Midbrain (tissue), 1 donor: ENCODE measurements at regions not wholly inside any gene's neighbourhood (a gene's known extent, or its start where the extent isn't known, plus 50 kb on each side); places are given as distances from the start of the nearest gene placed in this dataset.

Source experiments
- DNase-seq: peaks from one replicate; lab custom pipeline; 2025; lab: John Stamatoyannopoulos, UW

DNA sequence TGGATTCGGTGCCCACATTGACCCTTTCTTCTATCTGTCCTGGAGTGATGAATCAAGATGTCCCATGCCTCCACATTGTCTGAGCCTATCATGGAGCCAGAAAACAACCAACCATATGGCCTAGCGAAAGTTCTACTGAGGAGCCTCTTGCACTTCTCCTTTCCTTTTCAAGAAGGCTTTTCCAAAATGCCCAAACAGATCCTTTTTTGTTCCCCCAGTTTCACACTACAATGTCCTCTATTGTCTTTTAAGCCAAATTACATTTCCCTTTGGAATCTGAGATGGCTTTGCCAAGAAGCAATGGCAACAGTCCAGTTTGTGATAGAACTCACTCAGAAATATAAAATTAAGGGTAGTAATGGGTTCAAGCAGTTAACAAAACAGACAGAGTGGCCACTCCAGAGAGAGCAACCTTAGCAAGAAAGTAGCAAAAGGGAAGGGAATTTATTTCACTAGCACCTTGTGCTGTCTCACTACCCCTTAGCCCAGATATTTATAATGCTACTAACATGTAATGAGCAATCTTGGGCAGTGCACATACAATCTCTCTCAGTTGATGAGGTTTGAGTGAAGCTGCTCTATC is 194.6 kb upstream of the PDE1C start:
- DNase-seq: no peak

DNA sequence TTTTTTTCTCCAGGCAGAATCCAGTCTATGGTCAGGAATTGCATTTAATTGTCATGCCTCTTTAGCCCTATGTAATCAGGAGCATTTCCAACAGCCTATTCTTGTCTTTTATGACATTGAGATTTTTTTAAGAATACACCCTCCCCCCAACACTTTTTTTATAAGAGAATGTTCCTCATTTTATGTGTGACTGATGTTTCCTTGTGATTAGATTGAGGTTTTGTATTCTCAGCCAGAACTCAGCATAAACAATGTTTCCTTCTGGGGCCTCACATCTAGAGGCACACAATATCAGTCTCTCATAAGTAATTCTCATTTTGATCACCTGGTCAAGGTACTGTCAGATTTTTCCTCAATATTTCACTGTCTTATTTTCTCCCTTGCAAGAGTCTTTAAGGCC is 193.4 kb upstream of the PDE1C start:
- DNase-seq: no peak

DNA sequence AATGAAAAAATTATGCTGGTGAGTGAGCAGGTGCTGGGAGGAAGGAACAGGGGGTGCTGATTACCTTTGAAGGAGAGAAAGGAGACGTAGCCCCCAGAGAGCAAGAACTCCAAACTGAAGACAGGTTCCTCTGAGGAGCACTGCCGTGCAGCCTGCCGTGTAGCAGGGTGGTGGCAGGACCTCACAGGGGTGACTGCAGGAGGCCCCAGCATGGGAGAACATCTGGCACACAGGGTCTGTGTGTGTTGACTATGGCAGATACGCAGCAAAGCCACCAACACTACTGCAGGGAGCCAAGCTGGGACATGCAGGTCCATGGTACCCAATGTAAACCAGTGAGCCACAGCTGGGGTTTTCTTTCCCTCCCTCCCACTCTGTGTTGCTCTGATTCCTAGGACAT is 192.1 kb upstream of the PDE1C start:
- DNase-seq: no peak

DNA sequence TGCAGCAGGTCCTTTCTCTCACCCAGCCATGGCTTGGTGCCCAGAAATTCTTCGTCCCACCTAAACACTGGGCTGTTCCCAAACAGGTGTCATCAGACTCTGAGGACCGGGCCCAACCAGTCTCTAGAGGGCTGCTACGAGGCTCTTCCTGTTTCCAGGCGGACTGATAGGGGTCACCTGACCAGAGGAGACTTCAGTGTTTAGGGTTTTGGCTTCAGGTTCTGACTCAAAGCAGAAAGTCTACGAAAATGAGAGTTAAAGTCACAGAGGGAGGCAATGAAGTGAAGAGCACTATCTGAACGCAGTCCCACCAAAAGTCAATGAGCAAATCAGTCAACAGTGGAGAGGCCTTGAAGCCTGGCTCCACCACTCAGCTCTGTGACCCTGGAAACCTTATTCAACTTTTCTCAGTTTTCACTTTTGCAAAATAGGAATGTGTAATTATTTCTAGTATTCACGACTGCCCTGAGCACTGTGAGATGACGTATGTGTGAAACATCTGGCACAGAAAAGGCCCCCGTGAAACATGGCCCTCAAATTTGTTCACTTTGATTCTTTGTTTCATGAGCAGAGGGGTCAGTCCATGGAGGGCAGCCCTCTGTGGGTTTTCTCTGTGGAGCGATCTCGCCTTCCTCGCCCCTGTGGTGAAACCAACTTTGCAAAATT is 189.9 kb upstream of the PDE1C start:
- no peak for DNase-seq

DNA sequence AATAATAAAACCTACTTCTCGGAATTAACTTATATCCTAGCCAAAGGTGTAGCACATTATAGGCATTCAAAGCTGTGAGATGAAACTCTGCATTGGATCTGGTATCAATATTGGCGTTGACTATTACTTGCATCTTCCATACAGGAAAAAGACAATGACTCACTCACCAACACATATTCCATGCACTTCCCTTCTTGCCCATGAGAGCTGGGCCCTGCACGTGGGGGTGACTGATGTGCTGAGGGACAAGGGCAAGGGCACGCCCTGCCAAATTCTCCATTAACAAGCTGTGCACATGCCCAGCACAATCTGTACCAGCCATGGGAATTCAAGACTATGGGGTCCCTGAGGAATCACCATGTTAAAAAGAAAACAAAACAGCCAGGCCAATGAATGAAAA is 188.1 kb upstream of the PDE1C start:
- DNase-seq: no peak

DNA sequence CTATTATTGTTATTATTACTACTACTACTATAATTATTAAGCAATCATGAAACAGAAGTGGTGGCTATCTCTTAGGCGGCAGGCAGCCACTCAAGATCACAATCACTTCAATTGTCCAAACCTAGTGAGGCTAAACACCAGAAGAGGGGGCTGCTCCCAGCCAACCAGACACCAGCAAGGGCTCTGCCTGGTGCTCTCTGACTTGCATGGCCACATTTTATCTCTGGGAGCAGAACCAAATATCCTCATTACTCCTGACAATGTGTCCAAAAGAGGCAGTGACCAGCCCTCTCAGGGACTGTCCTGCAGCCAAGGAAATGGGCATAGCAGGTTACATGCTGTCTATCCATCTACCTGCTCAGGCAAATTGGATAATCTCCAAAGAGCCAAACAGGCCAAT is 187.4 kb upstream of the PDE1C start:
- DNase-seq: no peak

DNA sequence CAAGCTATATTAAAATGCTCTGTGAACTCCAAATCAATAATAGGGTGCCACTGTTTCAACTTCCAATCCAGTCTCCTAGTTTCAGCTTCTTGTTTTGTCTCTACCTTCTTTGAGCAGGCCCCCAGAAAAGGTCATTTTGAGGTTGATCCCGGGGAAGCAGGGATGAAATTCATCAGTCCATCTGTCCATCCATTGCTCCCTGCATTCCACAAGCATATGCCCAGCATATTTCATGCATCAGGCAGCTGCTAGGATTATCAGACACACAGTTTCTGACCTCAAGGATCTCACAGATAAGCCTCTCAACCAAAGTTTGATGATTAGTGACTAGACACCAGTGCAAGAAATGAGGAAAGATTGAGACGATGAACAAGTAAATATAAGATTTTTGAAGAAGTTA is 186.6 kb upstream of the PDE1C start:
- no peak for DNase-seq

DNA sequence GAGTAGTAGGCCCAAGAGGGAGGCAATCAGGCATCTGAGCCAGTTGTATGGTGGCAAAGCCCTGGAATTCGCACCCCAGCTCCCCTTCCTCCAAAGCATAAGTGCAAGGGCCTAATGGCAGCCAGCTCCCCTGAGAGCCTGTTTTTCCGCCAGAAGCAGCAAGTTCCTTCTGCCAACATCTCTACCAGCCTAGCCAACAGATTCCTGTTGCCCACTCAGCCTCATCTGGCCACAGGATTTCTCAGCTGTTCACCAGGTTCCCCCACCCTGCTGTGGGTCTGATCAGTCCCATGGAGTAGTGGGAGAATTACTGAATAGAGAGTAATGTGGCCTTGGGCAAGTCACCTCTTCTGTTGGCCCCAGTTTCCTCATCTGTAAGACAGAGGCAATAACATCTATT is 186.2 kb upstream of the PDE1C start:
- no peak for DNase-seq

DNA sequence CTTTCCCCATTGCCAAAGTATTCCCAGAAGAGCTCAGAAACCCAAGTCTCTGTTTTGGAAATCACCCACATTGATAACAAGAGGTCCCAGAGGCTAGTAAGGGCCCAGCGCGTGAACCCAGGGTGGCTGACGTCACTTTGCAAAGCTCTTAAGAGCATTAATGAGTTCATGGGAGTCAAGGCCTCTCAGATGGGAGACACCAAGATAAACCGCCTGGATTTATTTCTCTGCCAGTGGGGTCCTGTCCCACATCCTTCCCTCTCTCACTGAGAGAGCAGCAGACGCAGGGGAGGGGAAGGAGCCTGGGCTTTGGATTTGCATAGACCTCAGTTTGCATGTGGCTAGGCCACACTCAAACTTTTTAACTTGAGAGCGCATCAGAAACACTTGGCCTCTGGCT is 184.8 kb upstream of the PDE1C start:
- no peak for DNase-seq

DNA sequence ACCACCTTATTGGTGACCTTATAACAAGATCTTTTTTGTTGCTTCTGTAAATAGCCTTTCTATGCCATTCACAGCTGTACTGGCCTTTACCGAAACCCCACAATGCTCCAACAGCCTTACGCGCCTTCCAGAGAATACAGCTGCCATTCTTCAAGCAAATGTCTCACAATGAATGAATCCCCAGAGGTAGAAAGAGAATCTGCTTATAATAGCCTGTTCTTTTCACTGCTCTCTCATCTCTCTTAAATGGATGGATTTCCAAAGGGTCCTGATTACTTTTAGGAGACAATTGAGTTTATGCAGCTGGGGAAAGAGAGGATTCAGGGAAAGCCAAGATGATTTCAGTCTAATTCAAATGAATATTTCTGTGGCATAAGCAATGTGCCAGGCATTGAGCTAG is 183.1 kb upstream of the PDE1C start:
- DNase-seq: no peak

DNA sequence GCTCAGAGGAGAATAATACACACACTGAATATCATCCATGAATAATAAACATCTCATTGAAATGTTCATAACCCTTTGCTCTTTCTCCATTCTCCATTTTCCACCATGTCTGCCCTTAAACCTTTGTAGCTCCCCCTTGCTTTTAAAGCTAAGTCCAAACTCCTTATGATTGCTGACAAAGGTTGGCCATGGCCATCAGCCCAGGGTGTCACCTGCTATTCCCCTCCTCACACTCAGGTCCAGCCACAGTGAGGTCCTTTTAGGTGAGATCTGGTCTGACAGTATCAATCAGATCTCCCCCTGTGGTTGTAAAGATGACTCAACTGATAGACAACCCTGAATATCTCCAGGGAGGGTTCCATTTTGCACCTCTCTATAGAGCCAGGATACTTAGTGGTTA is 181.5 kb upstream of the PDE1C start:
- no peak for DNase-seq

DNA sequence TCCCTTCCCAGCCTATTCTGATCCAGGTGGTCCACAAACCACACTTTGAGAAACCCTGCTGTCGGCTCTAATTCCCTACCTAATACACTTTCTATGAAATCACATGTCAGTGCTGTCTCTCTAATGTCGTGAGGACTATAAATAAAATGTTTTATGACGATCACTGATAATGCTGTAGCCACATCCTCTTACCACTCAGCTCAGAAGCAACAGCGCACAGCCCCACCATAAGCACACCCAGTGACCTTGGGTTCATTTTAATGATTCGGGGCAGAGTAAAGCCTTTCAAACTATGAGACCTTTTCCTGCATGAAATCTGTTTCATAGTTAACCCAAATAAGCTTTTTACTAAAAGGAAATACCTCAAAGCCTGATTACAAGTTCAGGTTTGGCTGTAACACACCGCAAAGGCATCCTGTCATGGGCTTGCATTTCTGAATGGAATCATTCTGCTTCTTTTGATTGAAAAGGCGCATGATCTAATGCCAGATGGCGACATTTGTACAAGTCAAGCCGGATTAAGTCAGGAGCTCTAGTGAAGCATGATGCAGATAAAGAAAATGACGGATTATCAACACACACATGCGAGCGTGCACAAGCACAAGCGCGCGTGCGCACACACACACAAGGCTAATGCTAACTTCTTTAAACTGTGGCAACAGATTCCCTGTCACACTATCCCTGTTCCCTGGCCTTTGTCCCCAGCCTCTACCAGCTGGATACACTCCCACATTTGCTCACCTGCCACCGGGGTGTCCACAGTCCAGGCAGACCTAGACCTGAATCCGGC is 180.5 kb upstream of the PDE1C start:
- DNase-seq: no peak

DNA sequence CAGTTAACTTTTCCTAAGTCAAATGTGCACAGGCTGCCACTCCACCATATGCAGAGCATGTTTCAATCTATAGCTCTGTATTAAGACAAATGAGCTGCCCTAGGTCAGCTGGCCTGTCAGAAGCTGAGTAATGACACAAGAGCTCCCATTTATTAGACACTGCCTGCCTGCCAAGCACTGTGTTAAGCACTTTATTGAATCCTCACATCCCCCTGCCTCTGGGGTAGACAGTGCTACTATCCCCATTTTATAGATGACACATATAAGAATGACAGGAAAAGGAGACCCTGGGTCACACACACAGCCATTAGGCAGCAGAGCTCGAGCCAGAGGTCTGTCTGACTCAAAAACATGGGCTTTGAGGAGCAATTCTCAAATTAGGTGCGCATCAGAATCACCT is 179.8 kb upstream of the PDE1C start:
- no peak for DNase-seq

DNA sequence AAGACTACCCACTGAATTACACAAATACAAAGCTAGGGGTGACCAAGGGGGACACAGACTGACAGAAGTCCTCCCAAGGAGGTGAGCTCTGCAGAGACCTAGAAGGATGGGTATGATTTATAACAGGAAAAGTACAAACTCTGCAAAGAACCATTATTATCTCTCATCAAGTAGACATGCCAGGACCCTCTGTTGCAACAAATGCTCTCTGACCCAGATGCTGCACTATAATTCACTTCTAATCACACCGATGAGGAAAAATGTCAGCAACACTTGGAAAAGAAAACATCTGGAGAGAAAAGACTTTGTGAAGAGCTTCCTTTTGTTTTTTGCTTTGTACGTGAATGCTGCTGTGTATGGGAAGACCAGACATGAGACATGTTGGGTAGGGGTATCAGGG is 178.3 kb upstream of the PDE1C start:
- DNase-seq: no peak

DNA sequence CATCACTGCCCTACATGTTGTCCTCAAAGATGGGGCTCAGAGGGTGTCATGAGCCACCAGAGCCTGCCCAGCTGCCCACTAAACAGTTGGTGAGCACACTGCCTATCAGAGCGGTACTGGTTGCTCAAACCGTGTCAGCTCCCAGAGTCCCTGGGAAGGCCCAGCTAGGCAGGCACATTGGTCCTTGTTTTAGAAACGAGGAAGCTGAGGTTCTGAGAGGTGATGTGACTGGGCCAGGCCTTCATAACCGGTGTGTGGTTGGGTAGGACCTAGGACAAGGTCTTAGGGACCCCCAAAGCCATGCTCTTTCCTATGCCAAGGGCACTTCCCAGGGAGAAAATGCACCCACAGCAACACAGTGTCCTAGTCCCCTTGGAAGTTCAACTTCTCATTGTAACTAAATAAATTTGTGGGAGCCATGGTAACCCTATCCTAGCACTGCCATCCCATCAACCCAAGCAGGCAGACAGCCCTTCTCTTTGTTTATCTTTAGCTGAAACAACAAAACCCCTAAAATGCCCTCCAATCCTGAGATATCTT is 174.7 kb upstream of the PDE1C start:
- DNase-seq: no peak

DNA sequence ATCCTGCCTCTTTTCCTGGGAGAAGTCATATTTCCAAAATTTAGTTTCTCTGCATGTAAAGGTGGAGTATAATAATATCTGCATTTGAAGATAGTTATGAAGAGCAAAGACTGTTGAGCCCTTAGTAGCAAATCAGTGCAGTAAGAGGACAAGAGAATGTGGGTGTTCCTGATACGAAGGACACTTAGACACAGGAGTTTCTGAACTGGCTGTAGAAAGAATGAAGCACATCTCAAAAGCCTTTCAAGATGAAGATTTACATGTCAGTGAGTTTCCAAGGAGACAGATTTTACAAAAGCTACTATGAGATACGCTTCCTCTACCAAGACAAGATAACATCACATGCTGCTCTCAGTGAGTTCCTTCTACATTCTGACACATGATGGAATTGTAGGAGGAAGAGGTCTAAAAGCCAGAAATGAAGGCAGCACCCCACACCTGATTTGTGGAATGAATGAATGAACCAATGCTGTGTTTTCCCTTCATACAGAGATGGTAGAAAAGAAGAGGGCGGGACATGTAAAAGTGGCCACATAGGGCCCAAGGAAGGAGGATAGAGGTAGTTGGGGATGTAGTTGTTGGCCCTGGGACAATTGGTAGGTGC is 173.6 kb upstream of the PDE1C start:
- no peak for DNase-seq

DNA sequence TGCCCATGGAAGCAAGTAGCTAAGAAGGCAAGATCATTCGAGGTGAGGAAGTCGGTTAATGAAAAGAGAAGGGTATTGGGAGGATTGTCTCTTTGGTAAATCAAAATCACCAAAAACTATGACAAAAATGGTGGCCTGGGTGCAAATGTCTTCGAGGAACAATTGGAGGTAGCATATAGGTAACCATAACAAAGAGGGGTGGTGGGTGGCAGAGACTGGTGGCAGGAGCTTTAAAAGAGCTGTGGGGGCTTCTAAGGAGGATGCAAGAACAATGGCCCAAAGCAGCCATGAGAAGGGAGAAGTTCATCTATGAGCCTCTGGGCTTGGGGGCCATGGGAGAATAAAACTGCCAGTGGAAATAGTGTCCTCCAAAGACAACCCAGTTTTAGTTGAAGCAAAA is 172.2 kb upstream of the PDE1C start:
- DNase-seq: no peak

DNA sequence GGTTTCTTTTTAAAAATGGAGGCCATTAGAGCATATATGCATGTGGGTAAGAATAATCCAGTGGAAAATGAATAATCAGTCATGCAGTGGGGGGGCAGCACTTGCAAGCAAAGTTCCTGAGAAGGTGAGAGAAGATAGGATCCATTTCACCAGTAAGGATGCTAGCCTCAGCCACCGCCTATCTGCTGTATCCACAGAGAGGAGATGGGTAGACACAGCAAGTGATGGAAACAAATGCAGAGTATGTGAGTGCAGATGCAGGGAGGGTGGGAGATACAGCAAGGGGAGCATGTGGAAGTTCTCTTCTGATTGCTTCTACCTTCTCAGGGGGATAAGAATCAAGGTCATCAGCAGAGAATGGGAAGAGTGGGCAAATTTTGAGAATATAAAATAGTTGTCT is 171.4 kb upstream of the PDE1C start:
- no peak for DNase-seq

DNA sequence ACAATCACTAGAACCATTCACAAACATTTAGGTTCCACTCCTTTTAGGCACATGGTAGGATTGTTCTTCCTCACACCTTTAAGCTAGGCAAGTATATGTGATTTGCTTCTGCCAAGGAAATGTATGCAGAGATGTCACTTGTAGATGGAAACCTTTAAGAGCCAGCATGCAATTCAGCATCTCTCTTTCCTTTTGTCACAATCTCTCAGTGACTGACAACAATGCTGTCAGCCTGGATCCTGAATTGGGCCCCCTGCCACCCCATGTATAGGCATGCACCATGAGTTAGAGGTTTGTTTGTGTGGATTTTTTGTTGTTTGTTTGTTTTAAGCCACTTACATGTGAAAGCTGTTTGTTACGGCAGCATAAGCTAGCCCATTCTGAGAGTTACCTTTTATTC is 169.6 kb upstream of the PDE1C start:
- no peak for DNase-seq

DNA sequence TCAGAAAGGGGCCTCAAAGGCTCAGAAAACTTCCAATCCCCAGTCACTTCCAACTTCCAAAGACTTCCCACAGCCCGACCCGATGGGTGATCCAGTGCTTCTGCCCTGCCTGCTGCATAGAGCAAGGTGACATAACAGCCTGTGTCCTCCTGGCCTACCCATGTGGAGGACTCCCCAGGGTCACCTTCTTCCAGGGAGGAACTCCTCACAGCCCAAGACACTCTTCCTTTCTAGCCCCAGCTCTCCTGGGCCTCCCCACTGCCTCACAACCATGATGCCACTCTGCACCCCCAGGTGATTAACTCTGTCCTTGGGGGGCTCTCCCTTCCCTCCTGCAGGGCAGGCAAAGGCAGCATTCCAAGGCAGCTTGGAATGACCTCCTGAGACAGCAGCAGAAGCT is 158.4 kb upstream of the PDE1C start:
- DNase-seq: no peak

DNA sequence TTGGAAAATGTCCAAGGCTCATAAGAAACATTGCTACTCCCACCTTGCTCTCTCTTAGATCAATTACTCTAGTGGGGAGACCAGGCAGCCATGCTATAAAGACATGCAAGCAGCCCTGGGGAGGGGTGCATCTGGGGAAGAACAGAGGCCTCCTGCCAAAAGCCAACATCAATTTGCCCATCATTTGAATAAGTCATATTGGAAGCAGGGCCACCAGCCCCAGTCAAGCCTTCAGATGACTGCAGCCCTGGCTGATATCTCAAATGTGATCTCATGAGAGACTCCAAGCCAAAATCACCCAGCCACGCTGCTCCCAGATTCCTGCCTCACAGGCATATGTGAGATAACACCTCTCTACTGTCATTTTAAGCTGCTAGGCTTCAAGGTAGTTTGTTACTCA is 157.5 kb upstream of the PDE1C start:
- DNase-seq: no peak

DNA sequence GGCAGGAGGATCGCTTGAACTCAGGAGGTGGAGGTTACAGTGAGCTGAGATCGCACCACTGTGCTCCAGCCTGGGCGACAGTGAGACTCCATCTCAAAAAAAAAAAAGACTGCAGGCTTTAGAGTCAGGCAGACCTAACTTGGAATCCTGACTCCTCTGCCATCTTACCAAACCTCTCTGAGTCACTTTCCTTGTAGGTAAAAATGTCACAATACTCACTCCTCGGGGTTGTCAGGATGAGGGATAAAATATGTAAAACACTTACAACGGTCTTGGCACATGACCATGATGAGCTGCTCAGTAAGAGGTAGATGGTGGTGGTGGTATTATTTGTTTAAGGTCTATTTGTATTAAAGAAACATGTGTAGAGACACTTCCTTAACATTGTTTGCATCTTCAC is 154.1 kb upstream of the PDE1C start:
- DNase-seq: no peak

DNA sequence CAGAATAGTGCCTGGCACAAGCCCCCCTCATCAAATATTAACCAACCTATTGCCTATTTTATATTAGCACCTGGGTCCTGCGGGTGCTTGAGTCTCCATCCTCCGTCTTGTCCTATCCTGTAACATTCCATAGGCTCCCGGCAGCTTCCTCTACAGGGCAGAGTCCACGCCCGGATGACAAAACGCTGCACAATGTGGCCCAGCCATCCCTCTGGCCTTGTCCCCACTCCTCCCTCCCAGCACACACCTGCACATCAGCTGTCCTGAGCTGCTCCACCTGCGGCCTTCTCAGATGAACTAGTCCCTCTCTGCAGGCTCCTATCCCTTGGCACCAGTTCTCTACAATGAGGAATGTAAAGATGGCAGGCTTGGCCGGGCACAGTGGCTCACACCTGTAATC is 153.5 kb upstream of the PDE1C start:
- DNase-seq: no peak
